GM12865 (cell line): ENCODE measurements at regions not wholly inside any gene's neighbourhood (a gene's known extent, or its start where the extent isn't known, plus 50 kb on each side); places are given as distances from the start of the nearest gene placed in this dataset.

Experiments
- DNase-seq: peaks from one replicate; pipeline ENCODE4 v3.0.0; 2010; ENCODE audit warnings: low read depth
- H3K4me3 ChIP-seq: 2 replicates; pipeline ENCODE4 v1.5.1; 2011; ENCODE audit warnings: mild to moderate bottlenecking, low read depth, low read length, control low read depth
- TF ChIP-seq, protein P1 (sequence below): IDR thresholded peaks from 2 replicates; pipeline ENCODE4 v1.5.1; 2011; ENCODE audit warnings: low read length, control low read depth, low read depth, inconsistent platforms; ENCODE audit not compliant: insufficient read depth; ENCODE audit errors: missing control alignments

DNA sequence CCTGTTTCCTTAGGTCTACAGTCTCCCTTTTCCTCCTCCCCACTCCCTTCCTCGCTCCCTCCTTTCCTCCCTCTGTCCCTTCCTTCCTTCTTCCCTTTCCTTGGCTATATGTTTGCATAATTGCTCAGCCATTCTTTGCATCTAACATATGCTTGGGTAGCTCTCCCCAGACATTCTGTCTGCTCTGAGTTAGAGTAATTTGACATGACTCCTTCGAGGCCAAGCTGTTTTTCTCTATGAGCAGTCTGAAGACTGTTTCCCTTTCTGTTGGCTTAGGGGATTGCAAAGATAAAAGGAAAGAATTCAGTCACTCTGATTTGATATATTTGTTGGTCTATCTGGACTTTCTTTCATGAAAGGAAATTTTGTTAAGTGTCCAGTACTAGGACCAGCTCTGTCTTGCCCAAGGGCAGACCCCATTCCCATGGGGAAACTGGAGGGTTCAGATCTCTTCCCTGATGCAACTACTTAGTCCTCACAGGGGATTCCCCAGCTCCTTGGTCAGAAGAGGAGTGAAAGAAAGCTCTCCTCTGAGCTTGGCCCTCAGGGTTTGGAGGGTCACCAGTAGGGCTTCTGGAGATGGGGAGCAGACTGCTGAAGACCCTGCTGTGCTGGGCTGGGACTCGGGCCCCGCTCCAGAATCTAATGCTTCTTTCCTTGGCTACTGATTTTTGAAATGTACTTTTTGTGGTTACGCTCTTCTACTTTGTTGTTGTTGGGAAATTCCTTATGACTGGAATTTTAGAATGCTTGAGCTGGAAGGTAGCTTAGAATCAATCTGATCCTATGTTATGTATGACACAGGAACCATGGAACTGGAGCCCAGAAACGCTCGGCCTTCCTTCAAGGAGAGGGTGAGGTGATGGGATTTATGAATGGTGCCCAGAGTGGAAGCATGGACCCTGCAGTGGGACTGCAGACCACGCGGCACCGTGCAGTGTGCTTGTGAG is 63.7 kb upstream of the SLC22A23 start:
- no peak for DNase-seq
- H3K4me3 ChIP-seq = no peak overlapping the region
- TF ChIP-seq, protein P1, sequence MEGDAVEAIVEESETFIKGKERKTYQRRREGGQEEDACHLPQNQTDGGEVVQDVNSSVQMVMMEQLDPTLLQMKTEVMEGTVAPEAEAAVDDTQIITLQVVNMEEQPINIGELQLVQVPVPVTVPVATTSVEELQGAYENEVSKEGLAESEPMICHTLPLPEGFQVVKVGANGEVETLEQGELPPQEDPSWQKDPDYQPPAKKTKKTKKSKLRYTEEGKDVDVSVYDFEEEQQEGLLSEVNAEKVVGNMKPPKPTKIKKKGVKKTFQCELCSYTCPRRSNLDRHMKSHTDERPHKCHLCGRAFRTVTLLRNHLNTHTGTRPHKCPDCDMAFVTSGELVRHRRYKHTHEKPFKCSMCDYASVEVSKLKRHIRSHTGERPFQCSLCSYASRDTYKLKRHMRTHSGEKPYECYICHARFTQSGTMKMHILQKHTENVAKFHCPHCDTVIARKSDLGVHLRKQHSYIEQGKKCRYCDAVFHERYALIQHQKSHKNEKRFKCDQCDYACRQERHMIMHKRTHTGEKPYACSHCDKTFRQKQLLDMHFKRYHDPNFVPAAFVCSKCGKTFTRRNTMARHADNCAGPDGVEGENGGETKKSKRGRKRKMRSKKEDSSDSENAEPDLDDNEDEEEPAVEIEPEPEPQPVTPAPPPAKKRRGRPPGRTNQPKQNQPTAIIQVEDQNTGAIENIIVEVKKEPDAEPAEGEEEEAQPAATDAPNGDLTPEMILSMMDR = no peak

DNA sequence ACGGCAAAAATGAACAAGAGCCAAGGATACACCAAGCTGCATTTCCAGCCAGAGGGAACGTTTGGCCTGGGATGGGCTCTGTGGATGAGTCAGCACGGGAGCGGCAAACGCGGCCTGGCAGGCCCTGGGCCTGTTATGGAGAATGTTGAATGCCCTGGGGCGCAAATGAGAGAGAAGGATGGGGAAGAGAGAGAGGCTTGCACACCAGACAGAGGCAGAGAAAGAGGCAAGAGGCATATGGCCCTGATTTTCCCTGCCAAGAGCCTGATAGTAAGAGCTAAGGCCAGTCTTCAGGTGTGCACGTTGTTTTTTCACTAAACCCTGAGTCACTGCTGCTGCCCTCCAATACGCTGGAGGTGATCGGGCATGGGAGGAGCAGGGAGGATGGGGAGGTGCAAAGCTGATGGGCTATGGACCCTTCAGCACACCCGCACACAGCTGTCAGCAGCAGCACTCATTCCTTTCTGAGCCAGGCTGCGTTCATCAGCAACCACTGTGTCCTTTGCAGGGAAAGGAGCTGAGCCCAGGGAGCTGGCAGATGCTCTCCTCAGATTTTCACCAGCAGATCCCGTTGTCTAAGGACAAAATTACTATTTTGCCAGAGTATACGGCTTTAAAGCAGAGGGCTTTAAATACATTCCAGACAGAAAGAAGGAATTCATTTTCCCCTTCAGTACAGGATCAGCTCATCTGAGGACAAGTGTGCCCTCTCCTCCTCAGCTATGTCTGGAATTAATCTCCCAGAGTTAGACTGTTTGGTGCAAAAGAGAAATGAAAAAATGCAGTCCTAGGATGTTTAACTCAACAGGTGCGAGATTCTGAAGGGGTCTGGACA is 61.7 kb upstream of the SLC22A23 start:
- DNase-seq = no peak
- H3K4me3 ChIP-seq = no peak overlapping the region
- TF ChIP-seq, protein P1 = no peak

DNA sequence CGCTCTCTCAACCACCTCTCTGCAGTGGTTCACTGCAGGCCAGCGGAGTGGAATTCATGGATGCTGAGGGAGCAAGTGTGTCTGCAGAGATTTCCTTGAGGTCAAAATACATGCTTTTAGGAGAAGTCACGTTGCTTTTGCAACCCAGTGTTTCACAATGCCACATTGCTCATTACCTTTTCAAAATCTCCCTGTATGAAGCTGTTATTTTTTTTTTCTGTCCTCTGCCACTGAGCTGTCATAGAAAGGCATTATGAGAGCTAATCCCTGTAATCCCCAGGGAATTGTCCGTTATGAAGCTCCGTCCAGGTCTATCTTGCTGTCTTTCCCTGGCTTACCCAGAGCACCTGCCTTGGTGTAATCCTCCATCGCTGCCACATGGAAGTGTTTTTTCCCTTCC is 60.5 kb upstream of the SLC22A23 start:
- H3K4me3 ChIP-seq = no peak overlapping the region
- no peak for DNase-seq
- TF ChIP-seq, protein P1 = no peak

GRCh38 chr6:3516092-3516491 is 59.2 kb upstream of the SLC22A23 start:
- DNase-seq = no peak
- no peak overlapping the region for H3K4me3 ChIP-seq
- TF ChIP-seq, protein P1 = no peak

DNA sequence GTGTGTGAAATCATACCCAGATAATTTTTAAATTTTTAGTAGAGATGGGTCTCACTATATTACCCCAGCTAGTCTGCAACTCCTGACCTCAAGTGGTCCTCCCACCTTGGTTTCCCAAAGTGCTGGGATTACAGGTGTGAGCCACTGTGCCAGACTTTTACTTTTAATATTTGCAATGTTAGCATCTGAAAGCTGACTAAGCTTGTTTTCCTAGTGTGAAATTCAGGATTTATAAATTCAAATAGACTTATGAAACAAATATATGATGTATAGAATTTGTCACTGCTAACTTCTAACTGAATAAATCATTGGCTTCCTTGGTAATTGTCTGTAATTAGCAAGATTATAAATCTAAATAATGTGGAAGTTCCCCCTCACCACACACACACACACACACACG is 58.8 kb upstream of the SLC22A23 start:
- H3K4me3 ChIP-seq = no peak overlapping the region
- no peak for DNase-seq
- TF ChIP-seq, protein P1 = no peak

GRCh38 chr6:3513416-3513815 is 56.6 kb upstream of the SLC22A23 start:
- DNase-seq = no peak
- TF ChIP-seq, protein P1 = no peak

More at GRCh38 chr6:3513416-3513815, 56.6 kb upstream of the SLC22A23 start:
- no peak overlapping the region for H3K4me3 ChIP-seq
